HEK293 (cell line): ENCODE measurements at regions not wholly inside any gene's neighbourhood (a gene's known extent, or its start where the extent isn't known, plus 50 kb on each side); places are given as distances from the start of the nearest gene placed in this dataset.

Experiments used
- CTCF ChIA-PET: fragments of 350-600 bp; formaldehyde crosslinking; extraction: SDS; loops from one replicate; lab custom pipeline; 2021; ENCODE audit warnings: antibody characterized with exemption; lab: Yijun Ruan, JAX
- POLR2A ChIA-PET: fragments of 300-600 bp; formaldehyde crosslinking; extraction: SDS; loops from one replicate; lab custom pipeline; 2020; ENCODE audit warnings: antibody characterized with exemption, inconsistent platforms; lab: Yijun Ruan, JAX
- H3K27ac ChIP-seq: fragments of 200-500 bp; sonication (Bioruptor generic); 2 replicates; pipeline ENCODE4 v1.5.1; 2014; ENCODE audit warnings: low read depth, low read length, control low read depth, inconsistent platforms; ENCODE audit errors: extremely low read depth
- H3K36me3 ChIP-seq, 2 experiments: fragments of 200-500 bp in 1 of 2; sonication (Bioruptor generic) in 1 of 2; 1 replicate in 1 of 2; 2 replicates in 1 of 2; pipeline ENCODE4 v1.5.1; 2014 to 2017; ENCODE audit warnings: inconsistent platforms in 2 of 2, low read length in 2 of 2; ENCODE audit not compliant: control insufficient read depth in 2 of 2, insufficient read depth in 1 of 2
- H3K4me1 ChIP-seq: fragments of 200-500 bp; sonication (Bioruptor generic); 2 replicates; pipeline ENCODE4 v1.5.1; 2014; ENCODE audit warnings: mild to moderate bottlenecking, low read length, inconsistent platforms; ENCODE audit not compliant: control insufficient read depth, insufficient read depth
- H3K4me3 ChIP-seq: 2 replicates; pipeline ENCODE4 v1.5.1; 2011; ENCODE audit warnings: low read depth, mild to moderate bottlenecking, control low read depth, low read length, moderate library complexity
- H3K9me3 ChIP-seq: fragments of 200-500 bp; sonication (Bioruptor generic); 2 replicates; pipeline ENCODE4 v1.5.1; 2014; ENCODE audit warnings: low read depth, low read length, inconsistent platforms; ENCODE audit not compliant: control insufficient read depth, insufficient read depth
- HOXC10 ChIP-seq: sonication (generic); formaldehyde crosslinking; IDR thresholded peaks from 2 replicates; pipeline ENCODE4 v1.8.1; 2023; ENCODE audit warnings: mild to moderate bottlenecking, missing genetic modification reagents
- KLF17 ChIP-seq: fragments of 450-650 bp; formaldehyde crosslinking; IDR thresholded peaks from 2 replicates; pipeline ENCODE4 v1.5.1; 2016; ENCODE audit warnings: missing biosample characterization, missing genetic modification characterization
- RBAK ChIP-seq: fragments of 450-650 bp; formaldehyde crosslinking; IDR thresholded peaks from 2 replicates; pipeline ENCODE4 v1.5.1; 2016; ENCODE audit warnings: missing biosample characterization, missing genetic modification characterization
- SP7 ChIP-seq: fragments of 450-650 bp; formaldehyde crosslinking; IDR thresholded peaks from 2 replicates; pipeline ENCODE4 v1.5.1; 2016; ENCODE audit warnings: missing biosample characterization, missing genetic modification characterization
- ZBTB26 ChIP-seq: fragments of 450-650 bp; formaldehyde crosslinking; optimal IDR thresholded peaks from 2 replicates; pipeline ENCODE3; 2016; ENCODE audit warnings: missing biosample characterization, mild to moderate bottlenecking, missing genetic modification characterization
- ZBTB44 ChIP-seq: fragments of 450-650 bp; IDR thresholded peaks from 2 replicates; pipeline ENCODE4 v1.5.1; 2018; ENCODE audit warnings: missing biosample characterization, mild to moderate bottlenecking, missing genetic modification characterization
- ZFP41 ChIP-seq: fragments of 450-650 bp; formaldehyde crosslinking; IDR thresholded peaks from 2 replicates; pipeline ENCODE4 v1.5.1; 2016; ENCODE audit warnings: missing biosample characterization, missing genetic modification characterization, borderline replicate concordance
- ZNF114 ChIP-seq: fragments of 450-650 bp; formaldehyde crosslinking; IDR thresholded peaks from 2 replicates; pipeline ENCODE4 v1.5.0; 2017; ENCODE audit warnings: missing biosample characterization, missing genetic modification characterization
- ZNF132 ChIP-seq: fragments of 450-650 bp; formaldehyde crosslinking; IDR thresholded peaks from 2 replicates; pipeline ENCODE4 v1.5.1; 2017; ENCODE audit warnings: missing biosample characterization, missing genetic modification characterization, borderline replicate concordance
- ZNF2 ChIP-seq: fragments of 450-650 bp; formaldehyde crosslinking; IDR thresholded peaks from 2 replicates; pipeline ENCODE4 v1.5.1; 2016; ENCODE audit warnings: missing biosample characterization, missing genetic modification characterization
- ZNF214 ChIP-seq: fragments of 450-650 bp; formaldehyde crosslinking; IDR thresholded peaks from 2 replicates; pipeline ENCODE4 v1.5.1; 2017; ENCODE audit warnings: missing biosample characterization, mild to moderate bottlenecking, missing genetic modification characterization, borderline replicate concordance
- ZNF324 ChIP-seq: fragments of 450-650 bp; formaldehyde crosslinking; IDR thresholded peaks from 2 replicates; pipeline ENCODE4 v1.5.1; 2016; ENCODE audit warnings: missing biosample characterization, missing genetic modification characterization
- ZNF366 ChIP-seq: fragments of 450-650 bp; formaldehyde crosslinking; conservative IDR thresholded peaks from 2 replicates; pipeline ENCODE4 v1.5.1; 2016; ENCODE audit warnings: missing biosample characterization, missing genetic modification characterization
- ZNF394 ChIP-seq: fragments of 450-650 bp; formaldehyde crosslinking; IDR thresholded peaks from 2 replicates; pipeline ENCODE4 v1.5.1; 2016; ENCODE audit warnings: missing biosample characterization, missing genetic modification characterization, mild to moderate bottlenecking, moderate library complexity, borderline replicate concordance
- ZNF398 ChIP-seq: fragments of 450-650 bp; formaldehyde crosslinking; IDR thresholded peaks from 2 replicates; pipeline ENCODE4 v1.5.1; 2017; ENCODE audit warnings: missing biosample characterization, missing genetic modification characterization
- ZNF488 ChIP-seq: fragments of 450-650 bp; formaldehyde crosslinking; IDR thresholded peaks from 2 replicates; pipeline ENCODE4 v1.5.1; 2016; ENCODE audit warnings: missing biosample characterization, missing genetic modification characterization
- ZNF670 ChIP-seq: fragments of 450-650 bp; formaldehyde crosslinking; IDR thresholded peaks from 2 replicates; pipeline ENCODE4 v1.5.1; 2016; ENCODE audit warnings: missing biosample characterization, missing genetic modification characterization, low read depth
- ZNF791 ChIP-seq: fragments of 450-650 bp; formaldehyde crosslinking; IDR thresholded peaks from 2 replicates; pipeline ENCODE4 v1.5.1; 2016; ENCODE audit warnings: missing biosample characterization, missing genetic modification characterization
- ZSCAN16 ChIP-seq: fragments of 450-650 bp; formaldehyde crosslinking; IDR thresholded peaks from 2 replicates; pipeline ENCODE4 v1.5.1; 2016; ENCODE audit warnings: missing biosample characterization, missing genetic modification characterization
- TF ChIP-seq, protein P1 (sequence below): fragments of 450-650 bp; formaldehyde crosslinking; IDR thresholded peaks from 2 replicates; pipeline ENCODE4 v1.5.1; 2016; ENCODE audit warnings: missing biosample characterization, missing genetic modification characterization
- TF ChIP-seq, protein P2 (sequence below): fragments of 450-650 bp; formaldehyde crosslinking; IDR thresholded peaks from 2 replicates; pipeline ENCODE4 v1.5.1; 2016; ENCODE audit warnings: missing biosample characterization, missing genetic modification characterization
- TF ChIP-seq, protein P3 (sequence below): fragments of 450-650 bp; formaldehyde crosslinking; IDR thresholded peaks from 2 replicates; pipeline ENCODE4 v1.5.1; 2016; ENCODE audit warnings: missing biosample characterization, missing genetic modification characterization

DNA sequence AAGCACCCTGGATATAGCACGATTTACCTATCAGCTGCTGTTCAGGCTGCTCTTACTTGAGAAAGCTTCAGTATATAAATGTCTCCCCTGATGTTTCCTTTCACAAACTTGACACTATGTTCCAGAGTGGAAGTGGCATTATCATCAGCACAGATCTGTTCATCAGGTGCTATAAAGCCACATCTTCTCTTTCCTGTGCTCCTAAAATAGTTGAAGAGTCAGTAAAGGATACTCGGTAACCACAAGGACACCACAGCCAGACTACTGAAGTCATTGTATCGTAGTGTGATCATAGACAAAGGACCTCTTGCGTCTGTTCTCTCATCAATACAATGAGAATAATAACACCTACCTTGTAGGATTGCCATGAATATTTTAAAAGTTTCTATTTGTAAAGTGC lies 841.0 kb upstream of the CELF4 start (continued):
- TF ChIP-seq, protein P1, sequence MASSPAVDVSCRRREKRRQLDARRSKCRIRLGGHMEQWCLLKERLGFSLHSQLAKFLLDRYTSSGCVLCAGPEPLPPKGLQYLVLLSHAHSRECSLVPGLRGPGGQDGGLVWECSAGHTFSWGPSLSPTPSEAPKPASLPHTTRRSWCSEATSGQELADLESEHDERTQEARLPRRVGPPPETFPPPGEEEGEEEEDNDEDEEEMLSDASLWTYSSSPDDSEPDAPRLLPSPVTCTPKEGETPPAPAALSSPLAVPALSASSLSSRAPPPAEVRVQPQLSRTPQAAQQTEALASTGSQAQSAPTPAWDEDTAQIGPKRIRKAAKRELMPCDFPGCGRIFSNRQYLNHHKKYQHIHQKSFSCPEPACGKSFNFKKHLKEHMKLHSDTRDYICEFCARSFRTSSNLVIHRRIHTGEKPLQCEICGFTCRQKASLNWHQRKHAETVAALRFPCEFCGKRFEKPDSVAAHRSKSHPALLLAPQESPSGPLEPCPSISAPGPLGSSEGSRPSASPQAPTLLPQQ (tag by site-specific recombination), result no peak
- no peak for TF ChIP-seq ZNF324 (tag by site-specific recombination)

DNA sequence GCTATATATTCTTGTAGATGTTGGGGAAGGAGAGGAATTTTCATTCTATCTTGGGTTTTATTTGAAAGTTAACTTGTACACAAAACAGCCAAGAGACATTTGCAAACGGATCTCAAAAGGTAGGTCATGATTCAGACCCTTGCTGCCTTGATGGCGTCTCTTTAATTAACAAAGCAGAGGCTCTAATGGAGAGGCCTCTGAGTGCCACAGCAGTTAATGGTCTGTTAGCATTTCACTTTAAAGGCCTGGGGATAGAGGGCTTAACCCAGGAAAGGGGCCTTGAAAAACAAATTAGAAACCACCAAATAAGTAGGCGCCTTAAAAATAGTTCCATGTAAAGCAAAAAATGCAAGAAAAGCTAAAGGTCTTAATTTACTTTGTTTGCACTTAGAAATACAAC lies 836.9 kb upstream of the CELF4 start:
- CTCF ChIA-PET, result no interaction called here
- Histone ChIP-seq H3K4me1 (no peaks in the 10 kb centered on the region), H3K36me3 (no peaks in the 10 kb centered on the region), H3K27ac (no peak overlapping the region), H3K4me3 (no peak overlapping the region), H3K9me3 (no peaks in the 10 kb centered on the region)
- POLR2A ChIA-PET, result no interaction called here
- TF ChIP-seq, protein P2, sequence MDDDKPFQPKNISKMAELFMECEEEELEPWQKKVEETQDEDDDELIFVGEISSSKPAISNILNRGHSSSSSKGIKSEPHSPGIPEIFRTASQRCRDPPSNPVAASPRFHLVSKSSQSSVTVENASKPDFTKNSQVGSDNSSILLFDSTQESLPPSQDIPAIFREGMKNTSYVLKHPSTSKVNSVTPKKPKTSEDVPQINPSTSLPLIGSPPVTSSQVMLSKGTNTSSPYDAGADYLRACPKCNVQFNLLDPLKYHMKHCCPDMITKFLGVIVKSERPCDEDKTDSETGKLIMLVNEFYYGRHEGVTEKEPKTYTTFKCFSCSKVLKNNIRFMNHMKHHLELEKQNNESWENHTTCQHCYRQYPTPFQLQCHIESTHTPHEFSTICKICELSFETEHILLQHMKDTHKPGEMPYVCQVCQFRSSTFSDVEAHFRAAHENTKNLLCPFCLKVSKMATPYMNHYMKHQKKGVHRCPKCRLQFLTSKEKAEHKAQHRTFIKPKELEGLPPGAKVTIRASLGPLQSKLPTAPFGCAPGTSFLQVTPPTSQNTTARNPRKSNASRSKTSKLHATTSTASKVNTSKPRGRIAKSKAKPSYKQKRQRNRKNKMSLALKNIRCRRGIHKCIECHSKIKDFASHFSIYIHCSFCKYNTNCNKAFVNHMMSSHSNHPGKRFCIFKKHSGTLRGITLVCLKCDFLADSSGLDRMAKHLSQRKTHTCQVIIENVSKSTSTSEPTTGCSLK (tag by site-specific recombination), result no peak
- TF ChIP-seq RBAK (no peak), ZNF791 (no peak), ZFP41 (tag by site-specific recombination) (no peak), ZNF214 (no peak), ZNF398 (tag by site-specific recombination) (no peak), ZNF488 (tag by site-specific recombination) (no peak), ZNF132 (no peak), ZBTB44 (no peak), ZNF114 (tag by site-specific recombination) (no peak), ZNF394 (tag by site-specific recombination) (no peak), ZSCAN16 (tag by site-specific recombination) (no peak), HOXC10 (CRISPR knock-in tag) (no peak), ZBTB26 (tag by site-specific recombination) (no peak), ZNF366 (tag by site-specific recombination) (no peak), ZNF670 (tag by site-specific recombination) (no peak), KLF17 (tag by site-specific recombination) (no peak), ZNF2 (tag by site-specific recombination) (no peak), SP7 (tag by site-specific recombination) (no peak)
- TF ChIP-seq, protein P3, sequence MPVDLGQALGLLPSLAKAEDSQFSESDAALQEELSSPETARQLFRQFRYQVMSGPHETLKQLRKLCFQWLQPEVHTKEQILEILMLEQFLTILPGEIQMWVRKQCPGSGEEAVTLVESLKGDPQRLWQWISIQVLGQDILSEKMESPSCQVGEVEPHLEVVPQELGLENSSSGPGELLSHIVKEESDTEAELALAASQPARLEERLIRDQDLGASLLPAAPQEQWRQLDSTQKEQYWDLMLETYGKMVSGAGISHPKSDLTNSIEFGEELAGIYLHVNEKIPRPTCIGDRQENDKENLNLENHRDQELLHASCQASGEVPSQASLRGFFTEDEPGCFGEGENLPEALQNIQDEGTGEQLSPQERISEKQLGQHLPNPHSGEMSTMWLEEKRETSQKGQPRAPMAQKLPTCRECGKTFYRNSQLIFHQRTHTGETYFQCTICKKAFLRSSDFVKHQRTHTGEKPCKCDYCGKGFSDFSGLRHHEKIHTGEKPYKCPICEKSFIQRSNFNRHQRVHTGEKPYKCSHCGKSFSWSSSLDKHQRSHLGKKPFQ (tag by site-specific recombination), result no peak
